K562 (cell line): ENCODE measurements at regions not wholly inside any gene's neighbourhood (a gene's known extent, or its start where the extent isn't known, plus 50 kb on each side); places are given as distances from the start of the nearest gene placed in this dataset.
A peak's percentile ranks its signal among the peaks of the same experiment; 100 is the strongest.

ENCODE experiments used
- ATAC-seq: fragments of 200-7000 bp; cut with Tn5 transposase; 3 replicates; pipeline ENCODE4 v1.9.1; 2020; ENCODE audit warnings: moderate library complexity
- BruUV-seq: library from RNA; stranded (reverse); fragments of 400-500 nt; replicated peaks from 2 replicates; lab custom pipeline; 2021; lab: Mats Ljungman, UMichigan
- CTCF ChIA-PET: fragments of 300-600 bp; formaldehyde crosslinking; extraction: SDS; loops from one replicate; lab custom pipeline; 2021; ENCODE audit warnings: low intra/inter-chr PET ratio; lab: Yijun Ruan, JAX
- POLR2A ChIA-PET: fragments of 300-600, 350-650 bp; sonication (Branson Sonifier 250); formaldehyde crosslinking; extraction: SDS; loops from one replicate; lab custom pipeline; 2021; ENCODE audit warnings: antibody characterized with exemption, inconsistent platforms; lab: Yijun Ruan, JAX
- DNase-seq, 4 experiments: peaks; one replicate each; pipeline versions ENCODE4 v3.0.0 to v3.0.0-alpha.2; 2011 to 2018; ENCODE audit warnings: low spot score in 3 of 4, mixed read lengths in 3 of 4; ENCODE audit errors: extremely low read depth in 1 of 4
- FAIRE-seq: peaks from 2 replicates; lab custom pipeline; 2011; peaks lifted over from hg19 to GRCh38; lab: Jason Lieb, UNC
- H2AFZ ChIP-seq: 2 replicates; pipeline ENCODE4 v1.6.0; 2011; ENCODE audit warnings: low read depth, low read length, control low read depth, inconsistent platforms
- H3K27ac ChIP-seq: fragments of 200-600 bp; 3 replicates; pipeline ENCODE4 v1.8.0; 2011; ENCODE audit warnings: low read depth, mild to moderate bottlenecking, control low read depth, inconsistent platforms, low read length, moderate library complexity, mixed read lengths; ENCODE audit errors: extremely low read depth
- H3K27me3 ChIP-seq, 2 experiments: fragments of 300-600 bp in 1 of 2; 2 replicates in 1 of 2; 3 replicates in 1 of 2; pipeline versions ENCODE4 v1.6.0 to v1.8.0; 2011; ENCODE audit warnings: inconsistent platforms in 2 of 2, low read length in 2 of 2, mild to moderate bottlenecking in 1 of 2, mixed read lengths in 1 of 2, moderate library complexity in 1 of 2; ENCODE audit not compliant: control insufficient read depth in 2 of 2, insufficient read depth in 2 of 2
- H3K36me3 ChIP-seq: fragments of 300-600 bp; 3 replicates; pipeline ENCODE4 v1.8.0; 2011; ENCODE audit warnings: mild to moderate bottlenecking, low read length, inconsistent platforms; ENCODE audit not compliant: control insufficient read depth, insufficient read depth
- H3K4me1 ChIP-seq, 2 experiments: fragments of 200-600 bp in 1 of 2; replicated peaks in 1 of 2; 2 replicates in 1 of 2; 3 replicates in 1 of 2; pipeline versions ENCODE4 v1.5.1 to v1.8.0; 2011; ENCODE audit warnings: inconsistent platforms in 2 of 2, low read length in 2 of 2, mild to moderate bottlenecking in 1 of 2, mixed read lengths in 1 of 2, moderate library complexity in 1 of 2; ENCODE audit not compliant: control insufficient read depth in 2 of 2, insufficient read depth in 2 of 2
- H3K4me2 ChIP-seq: 2 replicates; pipeline ENCODE4 v1.6.1; 2011; ENCODE audit warnings: low read length, control low read depth, inconsistent platforms, mixed read lengths; ENCODE audit not compliant: insufficient read depth
- H3K4me3 ChIP-seq: fragments of 200-600 bp; sonication (generic), shearing (Covaris generic); 2 replicates; pipeline ENCODE4 v1.5.1; 2016; ENCODE audit warnings: control low read depth, inconsistent platforms
- H3K79me2 ChIP-seq: fragments of 200-600 bp; 3 replicates; pipeline ENCODE4 v1.8.0; 2011; ENCODE audit warnings: low read length, inconsistent platforms; ENCODE audit not compliant: control insufficient read depth, insufficient read depth
- H3K9ac ChIP-seq, 2 experiments: 2 replicates each; pipeline versions ENCODE4 v1.6.0 to v1.6.1; 2011; ENCODE audit warnings: low read depth in 2 of 2, low read length in 2 of 2, control low read depth in 1 of 2, inconsistent platforms in 1 of 2, mild to moderate bottlenecking in 1 of 2, mixed read lengths in 1 of 2; ENCODE audit not compliant: insufficient read depth in 1 of 2
- H3K9me1 ChIP-seq: one replicate; pipeline ENCODE4 v1.6.0; 2011; ENCODE audit warnings: inconsistent platforms, mild to moderate bottlenecking, low read length, moderate library complexity; ENCODE audit not compliant: control insufficient read depth, insufficient read depth
- H3K9me3 ChIP-seq: replicated peaks from 2 replicates; pipeline ENCODE4 v1.5.1; 2011; ENCODE audit warnings: low read depth, low read length, inconsistent platforms; ENCODE audit not compliant: control insufficient read depth, insufficient read depth
- H4K20me1 ChIP-seq: replicated peaks from 2 replicates; pipeline ENCODE4 v1.6.1; 2011; ENCODE audit warnings: low read length, inconsistent platforms, mixed read lengths; ENCODE audit not compliant: control insufficient read depth, insufficient read depth
- EWSR1 ChIP-seq: fragments of 450-650 bp; IDR thresholded peaks from 2 replicates; pipeline ENCODE4 v1.6.1; 2018; ENCODE audit warnings: borderline replicate concordance, mild to moderate bottlenecking, low read depth, moderate library complexity; ENCODE audit not compliant: partially characterized antibody
- POLR2G ChIP-seq: fragments of 200-400 bp; formaldehyde crosslinking; IDR thresholded peaks from 2 replicates; pipeline ENCODE4 v1.6.1; 2017; ENCODE audit warnings: low read depth, mild to moderate bottlenecking, antibody characterized with exemption, low read length, moderate library complexity
- WGBS: fragments of 100-300 bp; shearing (Covaris generic); methylation state at CpG from one replicate; pipeline ENCODE4 v1.1.6; 2016; ENCODE audit warnings: low coverage, mixed read lengths; ENCODE audit not compliant: insufficient coverage; ENCODE audit errors: missing lambda C conversion rate; 5-methylcytosine and 5-hydroxymethylcytosine counted together
- in situ Hi-C: fragments of 300-500 bp; cut with MboI; formaldehyde crosslinking; loops from 4 replicates; pipeline ENCODE4 v1.15.0; 2018; ENCODE audit warnings: inconsistent platforms, mixed read lengths
- intact Hi-C: fragments of 100-400 bp; cut with micrococcal nuclease; formaldehyde crosslinking; loops from 2 replicates; pipeline ENCODE4 v1.14.2; 2022
- TF ChIP-seq, protein P1 (sequence below): fragments of 450-650 bp; IDR thresholded peaks from 2 replicates; pipeline ENCODE4 v1.6.1; 2017; ENCODE audit warnings: mild to moderate bottlenecking, moderate library complexity

- TF ChIP-seq EWSR1: no peak
Observed at GRCh38 chr22:49589811-49590210, 237.9 kb downstream of the BRD1 start (continued).

GRCh38 chr22:49589301-49589700, 238.4 kb downstream of the BRD1 start:
- TF ChIP-seq POLR2G: 0 out of 2 replicates have a peak, but pooled peaks have one; percentile 5
- TF ChIP-seq, protein P1, sequence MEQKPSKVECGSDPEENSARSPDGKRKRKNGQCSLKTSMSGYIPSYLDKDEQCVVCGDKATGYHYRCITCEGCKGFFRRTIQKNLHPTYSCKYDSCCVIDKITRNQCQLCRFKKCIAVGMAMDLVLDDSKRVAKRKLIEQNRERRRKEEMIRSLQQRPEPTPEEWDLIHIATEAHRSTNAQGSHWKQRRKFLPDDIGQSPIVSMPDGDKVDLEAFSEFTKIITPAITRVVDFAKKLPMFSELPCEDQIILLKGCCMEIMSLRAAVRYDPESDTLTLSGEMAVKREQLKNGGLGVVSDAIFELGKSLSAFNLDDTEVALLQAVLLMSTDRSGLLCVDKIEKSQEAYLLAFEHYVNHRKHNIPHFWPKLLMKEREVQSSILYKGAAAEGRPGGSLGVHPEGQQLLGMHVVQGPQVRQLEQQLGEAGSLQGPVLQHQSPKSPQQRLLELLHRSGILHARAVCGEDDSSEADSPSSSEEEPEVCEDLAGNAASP: no peak
- H3K36me3 ChIP-seq: peaks cover 37% of the 10 kb centered on the region; the same call in 2 of the 3 replicates
- H3K27me3 ChIP-seq: no peaks in the 10 kb centered on the region
- WGBS: 92% methylated on average over 7 of the region's 14 CpGs
- no peak overlapping the region for H3K4me2 ChIP-seq
- H2AFZ ChIP-seq: no peak overlapping the region
- H3K4me1 ChIP-seq: no peaks in the 10 kb centered on the region; a peak in 2 of 5 replicates
- no peaks in the 10 kb centered on the region for H3K9me1 ChIP-seq
- peaks cover 21% of the 10 kb centered on the region for H4K20me1 ChIP-seq
- peaks cover 47% of the 10 kb centered on the region for H3K79me2 ChIP-seq
- FAIRE-seq (no peak), DNase-seq (no peak), ATAC-seq (no peak)
- no peak overlapping the region for H3K9ac ChIP-seq
- H3K9me3 ChIP-seq: no peaks in the 10 kb centered on the region
- intact Hi-C loops: no loop called here
- ChIA-PET POLR2A (no interaction called here), CTCF (no interaction called here)
- BruUV-seq: no TSS peak
- H3K27ac ChIP-seq: no peak overlapping the region
- no peak overlapping the region for H3K4me3 ChIP-seq
- in situ Hi-C loops: no loop called here
